ENCODE measurements at regions not wholly inside any gene's neighbourhood (a gene's known extent, or its start where the extent isn't known, plus 50 kb on each side); places are given as distances from the start of the nearest gene placed in this dataset.

- Histone ChIP-seq H3K36me3 (ENCODE audit: control insufficient read depth, low read depth, low read length) (no peaks in the 10 kb centered on the region), H3K27ac (ENCODE audit: low read length) (no peak overlapping the region), H3K4me1 (ENCODE audit: control insufficient read depth, low read depth, low read length) (peaks cover 7% of the 10 kb centered on the region), H3K9ac (ENCODE audit: low read length) (no peak overlapping the region), H3K4me3 (ENCODE audit: low read length) (no peak overlapping the region), H3K27me3 (ENCODE audit: control insufficient read depth, insufficient read depth, low read length) (no peaks in the 10 kb centered on the region), H3K9me3 (ENCODE audit: control insufficient read depth, low read depth, low read length) (no peaks in the 10 kb centered on the region)
Measured at GRCh38 chr5:58370606-58371005, 89.3 kb downstream of the PLK2 start.

- no peak overlapping the region for H3K9ac ChIP-seq (ENCODE audit: low read length)
- no peaks in the 10 kb centered on the region for H3K36me3 ChIP-seq (ENCODE audit: control insufficient read depth, low read depth, low read length)
- H3K4me1 ChIP-seq (ENCODE audit: control insufficient read depth, low read depth, low read length), result peaks cover 7% of the 10 kb centered on the region
- no peaks in the 10 kb centered on the region for H3K9me3 ChIP-seq (ENCODE audit: control insufficient read depth, low read depth, low read length)
- H3K27me3 ChIP-seq (ENCODE audit: control insufficient read depth, insufficient read depth, low read length), result no peaks in the 10 kb centered on the region
- H3K4me3 ChIP-seq (ENCODE audit: low read length), result no peak overlapping the region
- no peak overlapping the region for H3K27ac ChIP-seq (ENCODE audit: low read length)
Measured at GRCh38 chr5:58369513-58370190, 90.2 kb downstream of the PLK2 start.

DNA sequence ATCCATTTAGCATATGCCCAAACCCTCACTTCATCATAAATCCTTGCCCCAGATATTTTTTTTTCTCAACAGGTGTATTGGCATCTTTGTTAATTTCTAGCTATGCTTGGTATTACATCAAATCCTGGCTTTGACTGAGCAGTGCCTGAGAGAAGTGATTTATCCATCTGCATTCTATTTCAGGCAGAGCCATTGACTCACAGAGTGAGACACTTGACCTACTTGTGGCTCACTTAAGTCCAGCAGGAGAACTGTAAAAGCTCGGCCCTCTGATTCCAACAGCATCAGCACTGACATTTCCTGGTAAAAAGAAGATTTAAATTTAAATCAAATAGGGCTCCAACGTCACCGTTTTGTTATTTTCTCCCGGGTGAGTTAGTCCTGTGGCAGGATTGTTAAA is 93.4 kb downstream of the PLK2 start:
- Histone ChIP-seq H3K27ac (ENCODE audit: low read length) (no peak overlapping the region), H3K4me1 (ENCODE audit: control insufficient read depth, low read depth, low read length) (peaks cover 7% of the 10 kb centered on the region), H3K9me3 (ENCODE audit: control insufficient read depth, low read depth, low read length) (no peaks in the 10 kb centered on the region), H3K9ac (ENCODE audit: low read length) (no peak overlapping the region), H3K4me3 (ENCODE audit: low read length) (no peak overlapping the region), H3K27me3 (ENCODE audit: control insufficient read depth, insufficient read depth, low read length) (no peaks in the 10 kb centered on the region), H3K36me3 (ENCODE audit: control insufficient read depth, low read depth, low read length) (no peaks in the 10 kb centered on the region)

DNA sequence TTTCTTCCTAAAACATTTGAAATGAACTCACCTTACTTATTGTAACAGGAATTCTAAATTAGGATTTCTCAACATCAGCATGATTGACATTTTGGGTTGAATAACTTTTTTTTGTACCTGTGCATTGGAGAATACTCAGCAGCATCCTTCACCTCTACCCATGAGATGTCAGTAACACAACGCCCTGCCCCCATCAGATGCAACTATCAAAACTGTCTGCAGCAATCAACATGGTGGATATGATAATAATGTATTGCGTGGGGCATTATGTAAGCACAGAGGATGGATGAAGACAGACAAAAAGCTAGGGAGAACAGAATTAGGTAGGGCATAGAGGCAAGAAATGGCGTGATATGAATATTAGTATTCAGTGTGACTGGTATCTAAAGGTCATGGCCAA is 94.1 kb downstream of the PLK2 start:
- H3K9me3 ChIP-seq (ENCODE audit: control insufficient read depth, low read depth, low read length), result no peaks in the 10 kb centered on the region
- H3K27ac ChIP-seq (ENCODE audit: low read length), result no peak overlapping the region
- no peak overlapping the region for H3K4me3 ChIP-seq (ENCODE audit: low read length)
- no peak overlapping the region for H3K9ac ChIP-seq (ENCODE audit: low read length)
- H3K27me3 ChIP-seq (ENCODE audit: control insufficient read depth, insufficient read depth, low read length), result no peaks in the 10 kb centered on the region
- H3K4me1 ChIP-seq (ENCODE audit: control insufficient read depth, low read depth, low read length), result peaks cover 13% of the 10 kb centered on the region
- no peaks in the 10 kb centered on the region for H3K36me3 ChIP-seq (ENCODE audit: control insufficient read depth, low read depth, low read length)

GRCh38 chr5:58363461-58364249 is 96.2 kb downstream of the PLK2 start:
- Histone ChIP-seq H3K4me1 (ENCODE audit: control insufficient read depth, low read depth, low read length) (peaks cover 17% of the 10 kb centered on the region), H3K9me3 (ENCODE audit: control insufficient read depth, low read depth, low read length) (no peaks in the 10 kb centered on the region), H3K9ac (ENCODE audit: low read length) (no peak overlapping the region), H3K27ac (ENCODE audit: low read length) (no peak overlapping the region), H3K4me3 (ENCODE audit: low read length) (no peak overlapping the region), H3K36me3 (ENCODE audit: control insufficient read depth, low read depth, low read length) (no peaks in the 10 kb centered on the region), H3K27me3 (ENCODE audit: control insufficient read depth, insufficient read depth, low read length) (no peaks in the 10 kb centered on the region)

- Histone ChIP-seq H3K9ac (ENCODE audit: low read length) (no peak overlapping the region), H3K4me1 (ENCODE audit: control insufficient read depth, low read depth, low read length) (peaks cover 17% of the 10 kb centered on the region), H3K27ac (ENCODE audit: low read length) (no peak overlapping the region), H3K9me3 (ENCODE audit: control insufficient read depth, low read depth, low read length) (no peaks in the 10 kb centered on the region), H3K36me3 (ENCODE audit: control insufficient read depth, low read depth, low read length) (no peaks in the 10 kb centered on the region), H3K4me3 (ENCODE audit: low read length) (no peak overlapping the region), H3K27me3 (ENCODE audit: control insufficient read depth, insufficient read depth, low read length) (no peaks in the 10 kb centered on the region)
Measured at GRCh38 chr5:58362135-58362534, 97.8 kb downstream of the PLK2 start.

DNA sequence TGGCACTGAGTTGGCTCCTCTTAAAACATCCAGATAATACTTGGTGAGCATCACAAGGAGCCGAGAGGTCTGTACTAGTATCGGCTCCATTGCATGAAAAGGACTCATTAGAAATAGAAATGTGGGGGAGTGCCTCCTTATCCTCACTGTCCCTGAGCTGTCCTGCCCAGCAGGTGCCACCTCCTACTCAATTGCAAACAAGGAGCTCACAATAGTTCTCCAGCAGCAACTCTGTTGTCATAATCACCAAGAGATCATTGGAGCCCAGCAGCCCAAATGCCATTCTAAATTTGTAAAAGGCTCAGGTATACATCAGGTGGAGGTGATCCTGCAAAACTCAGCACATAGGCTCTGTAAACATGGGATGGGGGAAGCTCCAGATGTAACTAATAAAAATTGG is 99.1 kb downstream of the PLK2 start:
- peaks cover 17% of the 10 kb centered on the region for H3K4me1 ChIP-seq (ENCODE audit: control insufficient read depth, low read depth, low read length)
- no peak overlapping the region for H3K4me3 ChIP-seq (ENCODE audit: low read length)
- no peaks in the 10 kb centered on the region for H3K36me3 ChIP-seq (ENCODE audit: control insufficient read depth, low read depth, low read length)
- H3K9me3 ChIP-seq (ENCODE audit: control insufficient read depth, low read depth, low read length), result no peaks in the 10 kb centered on the region
- no peak overlapping the region for H3K9ac ChIP-seq (ENCODE audit: low read length)
- no peak overlapping the region for H3K27ac ChIP-seq (ENCODE audit: low read length)
- H3K27me3 ChIP-seq (ENCODE audit: control insufficient read depth, insufficient read depth, low read length), result no peaks in the 10 kb centered on the region

DNA sequence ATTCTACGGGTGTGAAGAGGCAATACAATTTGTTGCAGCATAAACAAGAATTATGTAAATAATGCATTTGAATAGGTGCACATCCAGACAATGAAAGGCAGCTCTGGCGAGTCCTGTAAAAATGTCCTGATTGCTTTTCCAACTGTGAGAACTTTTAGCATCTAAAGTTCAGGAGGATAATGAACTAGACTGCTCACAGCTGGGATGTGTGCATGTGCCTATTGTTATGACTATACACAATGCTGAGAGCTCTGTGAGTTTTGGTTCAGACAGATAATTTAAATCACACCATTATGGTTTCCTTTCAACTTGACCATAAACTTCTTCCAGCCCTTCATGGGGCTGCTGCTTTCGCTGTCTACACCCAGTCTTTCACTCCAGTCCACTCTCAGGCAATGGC is 99.9 kb downstream of the PLK2 start:
- H3K27me3 ChIP-seq (ENCODE audit: control insufficient read depth, insufficient read depth, low read length), result no peaks in the 10 kb centered on the region
- no peak overlapping the region for H3K9ac ChIP-seq (ENCODE audit: low read length)
- H3K4me1 ChIP-seq (ENCODE audit: control insufficient read depth, low read depth, low read length), result peaks cover 17% of the 10 kb centered on the region
- no peak overlapping the region for H3K27ac ChIP-seq (ENCODE audit: low read length)
- H3K36me3 ChIP-seq (ENCODE audit: control insufficient read depth, low read depth, low read length), result no peaks in the 10 kb centered on the region
- H3K4me3 ChIP-seq (ENCODE audit: low read length), result no peak overlapping the region
- H3K9me3 ChIP-seq (ENCODE audit: control insufficient read depth, low read depth, low read length), result no peaks in the 10 kb centered on the region

DNA sequence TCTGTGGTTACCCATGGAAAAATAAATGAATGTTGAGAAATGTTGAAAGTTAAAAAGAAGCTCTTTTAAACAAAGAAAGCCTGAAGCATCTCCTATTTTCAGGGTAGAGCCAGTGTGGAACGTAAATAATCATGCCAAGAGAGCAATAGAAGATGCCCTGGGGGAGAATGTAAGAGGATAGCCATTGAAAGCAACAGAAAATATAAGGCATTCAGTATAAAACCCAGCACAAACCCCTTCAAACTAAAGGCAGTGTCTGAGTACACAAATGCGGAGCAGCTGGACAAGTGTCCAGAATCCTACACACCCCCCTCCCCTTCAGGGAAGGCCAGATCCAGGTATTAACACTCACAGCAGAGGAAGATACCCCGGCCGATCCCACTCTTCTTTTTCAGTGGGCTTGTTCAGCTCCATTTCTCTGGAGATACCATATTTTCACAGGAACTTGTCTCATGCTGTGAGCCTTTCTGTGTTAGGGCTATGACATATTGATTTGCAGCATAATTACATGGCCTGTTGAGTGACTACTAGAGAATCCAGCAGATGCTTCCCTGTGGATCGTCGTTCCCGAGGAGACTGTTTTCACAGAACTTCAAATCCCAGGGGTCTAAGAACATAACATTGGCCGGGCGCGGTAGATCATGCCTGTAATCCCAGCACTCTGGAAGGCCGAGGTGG is 101.2 kb downstream of the PLK2 start:
- Histone ChIP-seq H3K9ac (ENCODE audit: low read length) (no peak overlapping the region), H3K27ac (ENCODE audit: low read length) (no peak overlapping the region), H3K9me3 (ENCODE audit: control insufficient read depth, low read depth, low read length) (no peaks in the 10 kb centered on the region)

DNA sequence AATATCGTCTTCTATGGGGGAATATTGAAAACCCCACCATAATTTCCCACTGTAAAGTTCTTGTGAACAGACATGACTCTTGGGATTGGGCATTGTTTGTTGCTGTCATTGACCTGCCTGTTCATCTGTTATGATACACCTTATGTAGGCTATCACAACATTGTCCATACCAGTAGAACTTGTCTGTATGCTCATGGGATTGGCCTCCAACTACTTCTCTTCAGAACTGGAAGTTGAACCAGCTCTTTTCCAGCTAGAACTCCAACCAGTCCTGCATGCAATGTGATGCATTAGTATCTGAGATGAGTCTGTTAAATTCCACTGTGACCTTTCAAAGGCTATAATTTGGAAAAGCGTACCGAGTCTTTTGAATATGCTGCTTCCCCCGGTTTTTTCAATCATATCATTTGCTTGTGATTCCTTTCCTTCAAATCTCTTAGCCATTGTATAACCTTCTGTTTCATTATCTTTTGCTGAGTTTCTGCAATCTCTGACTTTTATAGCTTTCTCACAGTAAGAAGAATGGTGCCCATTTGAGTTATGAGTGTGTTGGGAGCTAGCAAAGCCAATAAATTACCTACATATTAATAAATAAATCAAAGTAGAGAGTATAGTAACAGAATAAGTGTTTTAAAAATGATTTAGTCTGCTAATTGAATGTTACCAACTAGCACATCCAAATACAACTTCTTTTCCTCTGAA is 101.9 kb downstream of the PLK2 start:
- Histone ChIP-seq H3K4me3 (ENCODE audit: low read length) (no peak overlapping the region), H3K36me3 (ENCODE audit: control insufficient read depth, low read depth, low read length) (no peaks in the 10 kb centered on the region), H3K9me3 (ENCODE audit: control insufficient read depth, low read depth, low read length) (no peaks in the 10 kb centered on the region), H3K27me3 (ENCODE audit: control insufficient read depth, insufficient read depth, low read length) (no peaks in the 10 kb centered on the region), H3K27ac (ENCODE audit: low read length) (no peak overlapping the region), H3K9ac (ENCODE audit: low read length) (no peak overlapping the region), H3K4me1 (ENCODE audit: control insufficient read depth, low read depth, low read length) (peaks cover 17% of the 10 kb centered on the region)

More for the DNA sequence above, 101.2 kb downstream of the PLK2 start:
- no peaks in the 10 kb centered on the region for H3K27me3 ChIP-seq (ENCODE audit: control insufficient read depth, insufficient read depth, low read length)
- H3K36me3 ChIP-seq (ENCODE audit: control insufficient read depth, low read depth, low read length), result no peaks in the 10 kb centered on the region
- no peak overlapping the region for H3K4me3 ChIP-seq (ENCODE audit: low read length)
- peaks cover 17% of the 10 kb centered on the region for H3K4me1 ChIP-seq (ENCODE audit: control insufficient read depth, low read depth, low read length)

DNA sequence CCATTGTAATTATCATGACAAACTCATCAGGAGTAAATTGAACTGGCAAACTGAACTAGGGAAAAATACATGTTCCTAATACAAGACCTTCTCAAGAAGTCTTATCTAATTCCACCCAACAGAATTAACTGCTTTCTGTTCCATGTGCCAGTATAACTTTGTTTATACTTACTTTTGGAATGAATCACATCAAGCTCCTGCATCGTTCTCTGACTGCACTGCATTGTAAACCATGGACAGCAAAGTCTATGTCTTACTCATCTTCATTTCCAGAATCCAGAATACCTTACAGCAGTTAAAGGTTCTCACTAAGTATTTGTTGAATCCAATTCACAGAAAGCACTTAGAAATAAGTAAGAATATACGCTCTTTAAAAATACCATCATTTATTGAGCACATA is 102.8 kb downstream of the PLK2 start:
- Histone ChIP-seq H3K36me3 (ENCODE audit: control insufficient read depth, low read depth, low read length) (no peaks in the 10 kb centered on the region), H3K9ac (ENCODE audit: low read length) (no peak overlapping the region), H3K27me3 (ENCODE audit: control insufficient read depth, insufficient read depth, low read length) (no peaks in the 10 kb centered on the region), H3K9me3 (ENCODE audit: control insufficient read depth, low read depth, low read length) (no peaks in the 10 kb centered on the region), H3K4me1 (ENCODE audit: control insufficient read depth, low read depth, low read length) (peaks cover 17% of the 10 kb centered on the region), H3K27ac (ENCODE audit: low read length) (no peak overlapping the region), H3K4me3 (ENCODE audit: low read length) (no peak overlapping the region)
